Cerebellar nuclear complex (tissue), 1 donor: ENCODE measurements at regions not wholly inside any gene's neighbourhood (a gene's known extent, or its start where the extent isn't known, plus 50 kb on each side); places are given as distances from the start of the nearest gene placed in this dataset.
"Not testable (repeated sequence)": the region's sequence is repeated elsewhere in the genome, so short reads cannot be mapped to it uniquely, and the experiment has no call there.

Experiments used
- DNase-seq, 2 experiments: peaks; one replicate each; lab custom pipeline; 2025; lab: John Stamatoyannopoulos, UW

DNA sequence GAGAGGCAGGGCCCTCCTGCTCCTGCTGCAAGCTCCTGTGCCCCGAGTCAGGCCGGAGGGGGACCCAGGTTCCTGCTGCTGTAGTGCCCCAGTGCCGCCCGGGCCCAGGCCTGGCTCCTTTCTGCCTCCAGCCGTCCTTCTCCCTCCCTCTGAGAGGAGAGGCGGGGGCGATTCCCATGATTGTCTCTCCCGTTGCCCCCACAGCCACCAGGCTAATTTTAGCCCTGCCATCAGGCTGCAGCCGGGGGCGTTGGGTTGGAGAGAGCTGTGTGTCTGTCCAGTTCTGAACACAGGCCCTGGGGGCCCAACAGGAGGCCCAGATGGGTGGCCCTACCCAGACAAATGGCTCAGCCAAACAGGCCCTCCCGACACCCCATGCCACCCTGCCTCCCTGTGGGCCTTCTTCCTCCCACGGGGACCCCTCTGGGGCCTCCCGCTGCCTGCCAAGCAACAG lies 214.8 kb downstream of the TBC1D2B start:
- no peak for DNase-seq

DNA sequence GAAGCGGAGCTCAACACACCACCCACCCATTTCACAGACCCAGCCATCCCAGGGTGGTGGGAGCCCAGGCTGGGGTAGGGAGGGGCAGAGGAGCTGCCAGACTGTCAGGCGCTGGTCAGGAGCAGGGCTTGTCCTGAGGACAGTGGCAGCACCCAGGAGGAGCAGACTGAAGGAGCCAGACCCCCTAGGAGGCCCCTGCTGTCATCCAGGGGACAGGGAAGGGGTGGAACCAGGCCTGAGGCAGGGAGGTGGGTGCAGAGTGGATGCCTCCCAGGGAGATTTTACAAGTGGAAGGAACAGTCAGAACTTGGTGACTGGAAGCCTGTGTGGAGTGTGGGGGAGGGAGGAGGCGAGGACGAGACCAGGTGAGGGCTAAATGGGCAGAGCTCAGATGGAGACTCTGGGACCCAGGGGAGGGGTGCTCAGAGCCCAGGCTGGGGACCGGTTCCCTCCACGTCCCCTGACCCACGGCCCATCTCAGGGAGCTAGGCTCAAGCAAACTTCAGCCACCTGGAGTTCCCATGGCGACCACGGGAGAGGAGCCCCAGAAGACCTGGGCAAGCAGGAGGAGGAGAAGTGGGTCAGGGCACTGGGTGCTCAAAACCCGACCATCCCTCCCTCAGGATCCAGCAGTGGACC lies 215.4 kb downstream of the TBC1D2B start:
- not testable (repeated sequence) for DNase-seq

DNA sequence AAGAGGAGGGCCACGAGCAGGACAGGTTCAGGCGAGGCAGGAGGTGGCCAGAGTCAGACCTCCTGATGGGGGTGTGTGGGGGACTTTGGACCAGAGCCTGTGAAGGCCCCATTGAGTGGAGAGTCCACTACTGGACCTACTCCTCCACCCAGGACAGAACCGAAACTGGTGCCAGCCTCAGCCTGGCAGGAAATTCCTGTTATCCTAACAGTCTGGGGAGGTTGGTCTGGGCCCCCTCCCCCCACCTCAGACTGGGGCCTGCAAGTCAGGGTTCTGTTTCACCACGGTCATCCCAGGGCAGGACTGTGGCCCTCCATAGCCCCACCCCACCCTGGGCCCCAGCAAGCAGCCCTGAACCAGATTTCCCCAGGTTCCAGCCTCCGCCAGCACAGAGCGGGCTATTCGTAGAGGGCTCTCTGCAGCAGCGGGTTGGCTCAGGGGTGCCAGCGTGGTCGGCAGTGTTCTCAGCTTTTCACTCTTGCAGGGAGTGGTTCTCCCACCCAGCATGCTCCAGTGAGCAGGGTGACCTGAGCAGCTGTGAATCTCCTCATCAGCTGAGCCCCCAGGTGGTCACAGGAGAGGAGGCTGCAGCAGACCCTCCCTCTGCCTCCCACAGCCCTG lies 217.3 kb downstream of the TBC1D2B start:
- no peak for DNase-seq

DNA sequence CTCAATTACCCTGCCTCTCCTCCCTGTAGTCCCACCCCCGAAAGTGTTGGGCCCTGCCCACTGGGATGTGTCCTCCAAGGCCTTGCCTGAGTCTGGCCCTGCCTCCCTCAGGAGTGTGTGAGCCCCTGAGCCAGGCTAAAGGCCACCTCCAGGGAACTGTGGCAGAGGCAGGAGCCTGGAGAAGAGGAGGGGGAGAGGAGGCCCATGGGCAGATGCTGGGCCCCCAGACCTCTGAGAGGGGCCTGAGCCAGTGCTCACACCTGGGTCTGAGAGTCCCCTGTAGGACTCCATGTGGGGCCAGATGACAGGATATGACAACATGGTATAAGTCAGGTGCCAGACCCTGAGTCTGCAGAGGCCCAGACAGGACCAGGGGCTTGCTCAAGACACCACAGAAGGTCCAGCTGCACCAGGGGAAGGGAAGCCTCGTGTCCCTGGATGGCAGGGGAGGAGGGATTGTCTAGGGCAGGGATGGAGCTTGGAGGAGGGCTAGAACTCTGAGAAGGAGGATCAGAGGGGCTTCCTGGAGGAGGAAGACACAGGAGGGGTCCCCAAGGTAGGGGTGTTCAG lies 217.9 kb downstream of the TBC1D2B start:
- no peak for DNase-seq

DNA sequence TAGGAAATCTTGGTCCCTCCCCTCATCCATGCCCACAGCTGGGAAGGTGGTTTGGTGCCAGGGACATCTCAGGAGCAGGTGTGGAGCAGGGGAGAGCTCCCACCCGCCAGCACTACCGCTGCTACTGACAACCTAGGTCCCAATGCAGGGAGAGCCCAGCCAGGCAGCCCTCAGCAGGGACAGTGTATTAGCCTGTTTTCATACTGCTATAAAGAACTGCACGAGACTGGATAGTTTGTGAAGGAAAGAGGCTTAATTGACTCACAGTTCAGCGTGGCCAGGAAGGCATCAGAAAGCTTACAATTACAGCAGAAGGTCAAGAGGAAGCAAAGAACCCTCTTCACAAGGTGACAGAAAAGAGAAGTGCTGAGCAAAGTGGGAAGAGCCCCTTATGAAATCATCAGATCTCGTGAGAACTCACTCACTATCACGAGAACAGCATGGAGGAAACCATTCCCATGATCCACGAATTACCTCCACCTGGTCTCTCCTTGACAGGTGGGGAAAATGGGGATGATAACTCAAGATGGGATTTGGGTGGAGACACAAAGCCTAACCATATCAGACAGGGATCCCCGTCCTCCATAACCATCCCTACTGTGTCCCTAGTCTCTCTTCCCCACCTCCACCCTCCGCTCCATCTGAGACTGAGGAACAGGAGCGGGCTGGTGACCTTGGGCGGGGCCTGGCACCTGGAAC lies 218.6 kb downstream of the TBC1D2B start:
- no peak for DNase-seq

DNA sequence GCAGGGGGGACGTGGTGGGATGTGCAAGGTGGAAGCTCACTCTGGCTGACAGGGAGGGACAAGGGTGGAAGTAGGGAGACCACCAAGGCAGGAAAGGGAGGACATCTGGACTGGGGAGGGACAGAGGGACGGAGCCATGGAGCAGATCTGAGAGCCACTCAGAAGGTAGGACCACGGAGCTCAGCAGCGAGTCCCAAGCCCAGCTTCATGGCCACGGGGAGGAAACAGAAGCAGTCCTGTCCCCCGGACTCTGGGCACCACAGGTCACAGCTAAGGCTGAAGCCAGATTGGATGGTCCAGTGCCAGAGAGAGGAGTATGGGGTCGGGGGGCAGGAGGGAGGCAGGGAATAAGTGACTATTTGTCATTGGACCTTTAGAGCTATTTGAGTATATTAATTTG lies 220.1 kb downstream of the TBC1D2B start:
- DNase-seq, result no peak

DNA sequence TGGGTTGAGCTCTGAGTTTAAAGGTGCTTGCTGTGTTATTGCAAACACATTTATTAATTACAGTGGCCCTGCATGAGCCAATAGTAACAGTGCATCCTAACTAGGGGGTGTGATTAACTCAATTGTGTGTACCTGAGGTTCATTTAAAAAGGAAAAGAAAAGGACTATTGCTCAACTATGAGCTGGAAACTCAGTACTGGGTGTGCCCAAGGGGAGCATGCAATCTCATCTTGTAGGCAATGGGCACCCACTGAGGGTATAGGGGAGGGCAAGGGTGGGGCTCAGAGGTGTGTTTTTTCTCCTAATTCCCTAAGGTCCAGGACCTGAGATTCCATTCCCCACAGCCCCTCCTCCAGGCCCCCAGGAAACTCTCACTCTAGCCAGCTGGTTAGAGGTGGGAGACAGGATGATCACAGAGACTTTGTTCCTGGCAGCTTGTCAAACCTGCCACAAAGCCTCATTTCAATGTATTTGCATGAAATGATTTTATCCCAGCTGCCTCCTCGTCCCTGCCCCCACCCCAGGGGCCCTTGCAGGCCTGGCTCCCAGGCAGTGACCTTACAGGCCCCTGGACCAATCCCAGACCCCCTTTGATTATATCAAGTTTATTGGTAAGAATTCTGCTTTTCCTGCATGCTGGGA lies 220.7 kb downstream of the TBC1D2B start:
- DNase-seq, result no peak

DNA sequence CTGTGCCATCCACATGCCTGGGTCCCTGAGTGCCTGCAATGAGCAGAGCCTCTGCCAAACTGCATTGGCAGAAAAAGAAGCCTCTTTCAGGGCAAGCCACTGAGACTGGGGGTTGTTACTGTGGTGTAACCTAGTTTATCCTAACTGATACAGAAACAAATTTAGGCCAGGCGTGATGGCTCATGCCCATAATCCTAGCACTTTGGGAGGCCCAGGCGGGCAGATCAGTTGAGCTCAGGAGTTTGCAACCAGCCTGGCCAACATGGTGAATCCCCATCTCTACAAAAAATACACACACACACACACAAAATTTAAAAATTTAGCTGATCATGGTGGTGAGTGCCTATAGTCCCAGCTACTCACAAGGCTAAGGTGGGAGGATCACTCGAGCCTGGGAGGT lies 221.6 kb downstream of the TBC1D2B start:
- DNase-seq, result no peak

DNA sequence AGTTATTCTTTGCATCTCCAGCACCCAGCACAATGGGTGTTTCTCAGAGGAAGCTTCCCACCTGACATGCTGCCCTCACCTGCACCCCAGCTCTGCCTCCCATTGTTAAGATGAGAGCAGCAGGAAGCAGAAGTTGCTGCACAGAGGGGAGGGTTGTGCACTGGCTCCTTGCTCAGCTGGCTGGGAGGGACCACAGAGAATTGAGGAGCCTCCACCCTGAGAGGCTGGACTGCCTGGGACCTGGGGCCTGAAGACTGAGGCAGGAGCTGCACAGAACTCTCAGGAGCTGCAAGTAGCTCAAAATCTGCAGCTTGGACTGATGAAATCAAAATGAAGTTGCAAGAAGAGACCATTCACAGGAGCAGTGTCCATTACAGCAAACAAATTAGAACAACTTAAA lies 222.3 kb upstream of the LINGO1 start:
- no peak for DNase-seq

DNA sequence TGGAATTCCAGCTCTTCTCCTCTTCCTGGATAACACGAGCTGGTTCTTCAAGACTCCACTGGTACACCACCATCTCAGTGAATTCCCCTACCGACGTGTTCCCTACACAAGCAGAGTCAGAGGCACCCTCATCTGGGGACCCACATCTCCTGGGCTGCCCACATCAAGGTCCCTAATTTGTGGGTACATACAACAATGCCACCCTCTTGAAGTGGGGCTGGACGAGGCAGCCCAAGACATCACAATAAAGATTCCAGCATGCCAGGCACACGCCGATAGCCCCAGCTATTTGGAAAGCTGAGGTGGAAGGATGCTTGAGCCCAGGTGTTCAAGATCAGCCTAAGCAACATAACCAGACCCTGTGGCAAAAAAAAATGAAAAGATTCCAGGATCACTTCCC lies 221.2 kb upstream of the LINGO1 start:
- no peak for DNase-seq

DNA sequence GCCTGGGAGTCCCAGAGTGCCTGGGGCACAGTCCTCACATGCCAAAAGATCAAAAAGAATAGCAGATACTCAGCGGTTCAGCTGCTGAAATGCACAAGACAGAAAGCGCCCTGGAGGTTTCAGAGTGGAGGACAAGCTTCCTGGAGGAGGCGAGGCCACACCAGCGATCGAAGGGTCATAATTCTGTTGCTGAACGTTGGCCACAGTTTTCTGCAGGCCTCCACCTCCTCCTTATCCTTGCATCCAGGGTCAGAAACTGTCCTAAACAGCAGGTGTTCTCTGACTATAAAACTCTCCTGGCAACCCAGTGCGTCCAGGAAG lies 220.3 kb upstream of the LINGO1 start:
- no peak for DNase-seq

DNA sequence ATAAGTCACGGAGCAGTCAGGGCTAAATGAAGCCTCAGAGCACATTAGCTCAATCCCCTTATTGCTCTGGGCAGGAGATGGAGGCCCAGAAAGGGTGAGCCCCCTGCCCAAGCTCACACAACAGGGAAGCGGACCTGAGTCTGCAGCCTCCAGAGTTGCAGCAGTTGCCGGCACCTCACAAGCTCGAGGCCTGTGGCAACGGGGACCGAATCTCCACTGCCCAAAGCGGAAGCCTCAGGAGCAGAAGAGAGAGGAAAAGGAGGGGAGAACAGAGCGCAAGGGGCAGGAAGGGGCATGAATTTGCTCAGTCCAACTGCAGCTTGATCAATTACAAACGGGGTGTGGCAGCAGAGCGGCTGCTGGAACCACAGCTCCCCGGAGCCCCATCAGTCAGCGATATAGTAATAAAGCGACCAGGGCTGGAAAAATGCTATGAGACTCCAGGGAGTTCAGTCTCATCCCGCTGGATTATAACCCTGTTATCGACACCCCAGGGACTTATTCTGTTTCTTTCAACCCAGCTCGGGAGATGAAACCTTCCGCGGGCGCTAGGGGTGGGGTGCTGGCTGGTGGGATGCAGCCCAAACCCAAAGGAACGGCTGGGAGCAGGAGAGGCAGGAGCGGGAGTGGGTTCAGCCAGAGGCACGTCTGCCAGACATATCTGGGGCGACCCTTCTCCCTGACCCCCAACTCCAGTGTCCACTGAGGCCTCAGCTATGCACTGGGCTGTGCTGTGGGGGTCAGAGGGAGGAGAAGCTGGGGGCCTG lies 219.7 kb upstream of the LINGO1 start:
- no peak for DNase-seq

DNA sequence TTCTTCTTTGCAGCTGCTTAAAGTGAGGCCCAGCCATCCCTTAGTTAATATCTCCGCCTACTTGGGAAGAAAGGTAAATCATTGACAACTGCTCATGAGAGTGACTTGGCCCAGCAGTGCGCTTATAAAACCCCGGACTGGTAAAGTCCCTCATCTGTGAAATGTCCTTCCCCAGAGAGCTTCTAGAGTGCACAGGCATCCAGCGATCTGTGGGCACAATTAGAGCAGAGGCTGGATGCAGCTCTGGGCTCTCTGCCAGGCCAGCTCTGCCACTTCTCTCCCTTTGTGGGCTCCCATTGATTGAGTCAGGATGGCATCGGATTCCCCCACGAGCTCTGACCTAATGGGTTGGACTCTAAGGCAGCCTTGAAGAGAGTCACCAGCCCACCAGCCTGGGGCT lies 219.0 kb upstream of the LINGO1 start:
- DNase-seq, result no peak

DNA sequence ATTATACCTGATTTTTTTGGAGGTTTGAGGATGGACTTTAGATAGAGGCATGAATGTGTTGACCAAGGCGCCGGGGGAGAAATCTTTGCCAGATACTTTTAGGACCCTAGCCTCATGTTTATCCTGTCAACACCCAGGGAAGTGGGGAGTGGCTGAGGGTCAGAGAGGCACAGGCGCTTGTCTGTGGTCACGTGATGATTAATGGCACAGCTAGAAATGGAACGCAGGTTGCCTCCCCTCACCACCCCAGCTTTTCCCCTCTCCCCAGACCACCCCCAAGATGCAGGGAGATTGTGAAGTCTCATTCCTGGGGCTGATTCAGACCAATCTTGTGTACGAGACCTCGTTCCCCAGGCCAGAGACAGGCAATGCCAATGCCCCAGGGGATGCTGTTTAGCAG lies 218.4 kb upstream of the LINGO1 start:
- DNase-seq, result no peak

DNA sequence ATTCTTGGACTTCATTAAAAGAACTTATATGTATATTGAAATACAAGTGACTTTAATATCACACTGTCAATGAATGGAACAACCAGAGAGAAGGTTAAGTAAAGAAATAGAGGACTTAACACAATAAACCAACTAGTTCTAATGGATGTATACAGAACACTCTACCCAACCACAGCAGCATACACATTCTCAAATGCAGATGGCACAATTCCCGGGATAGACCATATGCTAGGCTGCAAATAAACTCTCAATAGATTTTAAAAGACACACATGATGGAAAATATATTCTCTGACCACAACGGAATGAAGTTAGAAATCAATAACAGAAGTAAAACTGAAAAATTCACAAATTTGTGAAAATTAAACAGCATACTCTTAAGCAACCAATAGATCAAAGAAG lies 214.3 kb upstream of the LINGO1 start:
- DNase-seq, result no peak

DNA sequence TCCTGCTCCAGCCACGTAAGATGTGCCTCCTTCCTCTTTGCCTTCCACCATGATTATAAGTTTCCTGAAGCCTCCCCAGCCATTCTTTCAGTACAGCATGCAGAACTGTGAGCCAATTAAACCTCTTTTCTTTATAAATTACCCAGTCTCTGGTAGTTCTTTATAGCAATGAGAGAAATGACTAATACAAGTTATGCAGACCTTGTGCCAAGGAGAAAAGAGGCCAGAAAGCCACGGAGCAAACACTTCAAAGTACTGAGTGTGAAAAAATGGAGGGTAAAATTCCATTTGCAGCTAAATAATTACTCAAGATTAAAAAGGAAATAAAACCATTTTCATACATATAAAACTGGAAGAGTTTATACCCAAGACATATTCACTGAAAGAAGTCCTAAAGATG lies 213.6 kb upstream of the LINGO1 start:
- no peak for DNase-seq

DNA sequence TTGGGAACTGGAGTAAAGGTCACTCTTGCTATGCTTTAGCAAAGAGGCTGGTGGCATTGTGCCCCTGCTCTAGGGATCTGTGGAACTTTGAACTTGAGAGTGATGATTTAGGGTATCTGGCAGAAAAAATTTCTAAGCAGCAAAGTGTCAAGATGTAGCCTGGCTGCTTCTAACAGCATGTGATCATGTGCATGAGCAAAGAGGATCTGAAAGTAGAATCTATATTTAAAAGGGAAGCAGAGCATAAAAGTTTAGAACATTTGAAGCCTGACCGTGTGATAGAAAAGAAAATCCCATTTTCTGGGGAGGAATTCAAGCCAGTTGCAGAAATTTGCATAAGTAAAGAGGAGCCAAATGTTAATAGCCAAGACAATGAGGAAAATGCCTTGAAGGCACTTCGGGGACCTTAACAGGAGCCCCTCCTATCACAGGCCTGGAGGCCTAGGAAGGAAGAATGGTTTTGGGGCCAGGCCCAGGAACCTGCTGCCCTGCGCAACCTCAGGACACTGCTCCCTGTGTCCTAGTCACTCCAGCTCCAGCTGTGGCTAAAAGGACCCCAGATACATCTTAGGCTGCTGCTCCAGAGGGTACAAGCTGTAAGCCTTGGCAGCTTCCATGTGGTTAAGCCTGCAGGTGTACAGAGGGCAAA lies 212.2 kb upstream of the LINGO1 start:
- no peak for DNase-seq

DNA sequence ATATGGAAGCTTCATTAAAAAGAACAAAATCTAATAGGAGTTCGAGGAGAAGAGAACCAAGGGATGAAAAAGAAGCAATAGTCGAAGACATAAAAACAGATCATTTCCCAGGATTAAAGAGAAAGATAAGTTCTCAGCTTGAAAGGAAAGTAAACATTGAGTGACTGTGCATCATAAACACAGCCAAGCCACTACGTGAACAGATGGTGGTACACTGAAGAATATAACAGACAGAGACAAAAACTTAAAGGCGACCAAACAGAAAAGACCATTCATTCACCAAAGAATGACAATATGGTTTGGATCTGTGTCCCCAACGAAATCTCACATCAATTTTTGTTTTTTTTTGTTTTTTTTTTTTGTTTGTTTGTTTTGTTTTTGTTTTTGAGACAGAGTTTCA lies 210.8 kb upstream of the LINGO1 start:
- no peak for DNase-seq

DNA sequence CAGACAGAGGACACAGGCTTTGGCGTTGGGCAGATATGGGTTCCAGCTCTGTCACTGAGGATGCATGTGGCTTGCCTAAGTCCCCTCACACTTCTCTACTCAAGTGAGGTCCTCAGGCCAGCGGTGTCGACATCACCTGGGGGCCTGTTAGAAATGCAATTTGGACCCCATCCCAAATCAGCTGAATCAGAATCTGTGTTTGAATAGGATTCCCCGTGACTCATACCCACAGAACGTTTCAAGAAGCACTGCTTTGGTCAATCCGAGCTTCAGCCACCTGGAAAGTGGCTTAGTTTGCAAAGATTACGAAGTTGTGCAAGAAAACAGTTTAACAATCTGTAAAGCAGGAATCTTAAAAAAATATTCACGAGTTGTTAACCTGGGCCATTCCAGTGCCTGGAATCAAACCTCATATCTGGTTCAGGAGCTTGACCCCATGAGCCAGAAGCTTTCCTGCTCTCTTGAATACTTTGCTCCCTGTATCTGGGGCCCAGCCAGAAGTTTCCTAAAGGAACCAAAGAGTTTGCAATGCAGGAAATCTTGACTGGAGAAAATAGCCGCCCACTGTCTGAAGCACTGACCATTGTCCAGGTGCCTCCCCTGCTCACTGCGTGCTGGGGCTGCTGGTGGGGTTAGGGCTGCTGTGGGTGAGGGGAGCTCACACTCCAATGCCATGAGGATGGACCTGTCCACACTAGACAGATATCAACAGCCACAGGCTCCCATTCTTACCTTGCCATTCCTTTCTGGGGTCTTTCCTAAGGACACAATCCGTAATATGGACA lies 208.5 kb upstream of the LINGO1 start:
- DNase-seq, result no peak

DNA sequence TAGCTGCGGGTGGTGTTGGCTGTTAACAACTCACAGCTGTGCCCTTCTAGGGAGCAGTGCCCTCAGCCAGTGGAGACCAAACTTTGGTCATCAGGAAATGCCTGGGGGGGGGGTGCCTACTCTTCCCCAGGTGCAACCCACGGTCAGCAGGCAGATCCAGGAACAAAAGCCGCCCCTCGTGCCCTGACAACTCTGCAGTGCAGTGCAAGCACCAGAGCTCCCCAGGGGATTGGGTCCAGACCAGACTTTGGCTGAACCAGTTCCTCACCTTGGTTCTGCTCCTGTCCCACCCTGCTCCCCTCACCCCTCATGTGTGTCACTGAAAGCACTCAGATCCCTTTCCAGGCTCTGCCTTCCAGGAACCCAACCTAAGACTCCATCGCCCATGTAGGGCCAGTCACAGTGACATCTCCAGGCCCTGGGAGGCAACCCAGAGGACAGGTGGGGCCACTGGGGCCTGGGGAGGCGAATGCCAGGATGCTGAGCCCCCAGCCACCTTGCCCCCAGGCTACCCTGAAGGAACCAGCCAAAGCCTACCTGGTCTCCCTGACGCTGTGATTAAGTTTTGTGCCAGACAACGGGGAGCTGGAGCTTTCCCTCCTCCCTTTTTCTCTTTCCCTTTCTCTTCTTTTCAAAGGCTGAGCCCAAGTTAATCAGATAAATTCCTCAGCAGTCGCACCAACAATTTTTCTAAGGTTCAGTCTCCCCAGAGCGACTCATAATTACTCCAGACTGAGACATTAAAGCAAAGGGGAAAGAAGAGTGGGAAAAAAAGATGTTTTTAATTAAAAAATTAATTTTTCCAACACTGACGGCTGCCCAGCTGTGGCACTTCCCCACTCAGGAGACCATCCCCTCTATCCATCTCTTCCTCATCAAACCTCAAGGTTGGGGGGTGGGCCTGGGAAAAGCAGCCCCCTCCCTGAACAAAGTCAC lies 207.5 kb upstream of the LINGO1 start:
- no peak for DNase-seq
